Left ventricle myocardium inferior (tissue), 1 donor: ENCODE measurements at regions not wholly inside any gene's neighbourhood (a gene's known extent, or its start where the extent isn't known, plus 50 kb on each side); places are given as distances from the start of the nearest gene placed in this dataset.

Experiments
- DNase-seq: peaks from one replicate; pipeline ENCODE4 v3.0.0-alpha.2; 2020
- H3K27ac ChIP-seq: fragments of 200-600 bp; replicated peaks from 2 replicates; pipeline ENCODE4 v1.8.0; 2021
- H3K27me3 ChIP-seq: fragments of 200-600 bp; 2 replicates; pipeline ENCODE4 v1.8.0; 2021; ENCODE audit warnings: low read depth
- H3K36me3 ChIP-seq: fragments of 200-600 bp; 2 replicates; pipeline ENCODE4 v1.8.0; 2021
- H3K4me1 ChIP-seq: fragments of 200-600 bp; 2 replicates; pipeline ENCODE4 v1.8.0; 2021
- H3K4me3 ChIP-seq: fragments of 200-600 bp; 2 replicates; pipeline ENCODE4 v1.8.0; 2021; ENCODE audit warnings: mild to moderate bottlenecking, moderate library complexity
- H3K9me3 ChIP-seq: fragments of 200-600 bp; replicated peaks from 2 replicates; pipeline ENCODE4 v1.8.0; 2021
- CTCF ChIP-seq: fragments of 200-600 bp; IDR thresholded peaks from 2 replicates; pipeline ENCODE4 v1.8.0; 2021; ENCODE audit warnings: antibody characterized with exemption, mild to moderate bottlenecking, borderline replicate concordance
- intact Hi-C: fragments of 100-400 bp; cut with micrococcal nuclease; formaldehyde crosslinking; loops from one replicate; pipeline ENCODE4 v1.11.0; 2022
- donor health status: DM: no; HTN: yes; CAD: no; lungs with severe emphysema.

- no peaks in the 10 kb centered on the region for H3K4me1 ChIP-seq
- intact Hi-C loops, result no loop called here
- TF ChIP-seq CTCF, result no peak
- no peak for DNase-seq
- H3K9me3 ChIP-seq, result no peaks in the 10 kb centered on the region
- no peak overlapping the region for H3K27ac ChIP-seq
- peaks cover 90% of the 10 kb centered on the region for H3K27me3 ChIP-seq
- H3K36me3 ChIP-seq, result no peaks in the 10 kb centered on the region
- H3K4me3 ChIP-seq, result no peak overlapping the region
Observed at GRCh38 chr9:126055381-126055985, 271.1 kb upstream of the MVB12B start.

GRCh38 chr9:126056312-126057021, 270.2 kb upstream of the MVB12B start:
- Histone ChIP-seq H3K9me3 (no peaks in the 10 kb centered on the region), H3K4me1 (no peaks in the 10 kb centered on the region), H3K27ac (no peak overlapping the region), H3K4me3 (no peak overlapping the region), H3K36me3 (no peaks in the 10 kb centered on the region), H3K27me3 (peaks cover 90% of the 10 kb centered on the region)
- intact Hi-C loops, result no loop called here
- TF ChIP-seq CTCF, result no peak
- no peak for DNase-seq

GRCh38 chr9:126057121-126057825, 269.4 kb upstream of the MVB12B start:
- H3K36me3 ChIP-seq, result no peaks in the 10 kb centered on the region
- DNase-seq, result no peak
- no peak overlapping the region for H3K27ac ChIP-seq
- intact Hi-C loops, result no loop called here
- TF ChIP-seq CTCF, result no peak
- no peak overlapping the region for H3K4me3 ChIP-seq
- H3K9me3 ChIP-seq, result no peaks in the 10 kb centered on the region
- no peaks in the 10 kb centered on the region for H3K4me1 ChIP-seq
- peaks cover 90% of the 10 kb centered on the region for H3K27me3 ChIP-seq

GRCh38 chr9:126058011-126058531, 268.6 kb upstream of the MVB12B start:
- Histone ChIP-seq H3K27me3 (peaks cover 88% of the 10 kb centered on the region), H3K4me3 (no peak overlapping the region), H3K27ac (no peak overlapping the region), H3K36me3 (no peaks in the 10 kb centered on the region), H3K9me3 (peaks cover 3% of the 10 kb centered on the region), H3K4me1 (no peaks in the 10 kb centered on the region)
- DNase-seq, result no peak
- no peak for TF ChIP-seq CTCF
- intact Hi-C loops, result no loop called here

GRCh38 chr9:126058591-126058990, 268.0 kb upstream of the MVB12B start:
- Histone ChIP-seq H3K27me3 (peaks cover 87% of the 10 kb centered on the region), H3K9me3 (peaks cover 6% of the 10 kb centered on the region), H3K4me1 (no peaks in the 10 kb centered on the region), H3K4me3 (no peak overlapping the region), H3K36me3 (no peaks in the 10 kb centered on the region), H3K27ac (no peak overlapping the region)
- no peak for TF ChIP-seq CTCF
- DNase-seq, result no peak
- intact Hi-C loops, result no loop called here
